Right hindlimb (tissue), 1 donor: ENCODE measurements at regions not wholly inside any gene's neighbourhood (a gene's known extent, or its start where the extent isn't known, plus 50 kb on each side); places are given as distances from the start of the nearest gene placed in this dataset.
"Not testable (repeated sequence)": the region's sequence is repeated elsewhere in the genome, so short reads cannot be mapped to it uniquely, and the experiment has no call there.

Experiments
- DNase-seq: peaks from one replicate; pipeline ENCODE4 v3.0.0-alpha.2; 2018

DNA sequence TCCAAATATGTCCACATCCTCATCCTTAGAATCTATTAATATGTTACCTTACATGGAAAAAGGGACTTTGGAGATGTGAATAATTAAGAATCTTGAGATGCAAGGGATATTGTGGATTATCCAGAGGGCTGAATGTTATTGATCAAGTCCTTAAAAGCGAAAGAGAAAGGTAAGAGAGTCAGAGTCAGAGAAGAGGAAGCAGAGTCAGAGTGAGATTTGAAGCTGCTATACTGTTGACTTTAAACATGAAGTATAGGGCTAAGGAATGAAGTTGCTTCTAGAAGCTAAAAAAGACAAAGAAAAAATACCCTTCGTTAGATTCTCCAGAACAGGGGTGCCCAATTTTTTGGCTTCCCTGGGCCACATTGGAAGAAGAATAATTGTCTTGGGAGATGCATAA is 627.2 kb upstream of the SLITRK6 start:
- no peak for DNase-seq

DNA sequence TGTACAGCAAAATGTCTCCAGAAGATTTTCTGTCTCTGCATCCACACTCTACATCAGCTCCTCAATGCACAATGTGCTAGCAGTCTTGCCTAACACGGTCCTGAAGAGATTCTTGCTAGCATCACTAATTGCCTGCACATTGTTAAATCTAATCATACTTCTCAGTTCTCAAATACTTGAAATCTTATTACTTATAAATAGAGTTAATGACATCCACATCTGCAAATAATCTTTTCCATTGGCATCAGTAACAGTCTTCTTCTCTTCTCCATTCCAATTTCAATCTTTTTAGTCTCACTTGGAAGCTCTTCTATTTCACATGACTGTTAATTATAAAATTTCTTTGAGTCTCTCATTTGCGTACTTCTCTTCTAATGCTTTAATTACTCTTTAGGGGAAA is 630.5 kb upstream of the SLITRK6 start:
- no peak for DNase-seq

DNA sequence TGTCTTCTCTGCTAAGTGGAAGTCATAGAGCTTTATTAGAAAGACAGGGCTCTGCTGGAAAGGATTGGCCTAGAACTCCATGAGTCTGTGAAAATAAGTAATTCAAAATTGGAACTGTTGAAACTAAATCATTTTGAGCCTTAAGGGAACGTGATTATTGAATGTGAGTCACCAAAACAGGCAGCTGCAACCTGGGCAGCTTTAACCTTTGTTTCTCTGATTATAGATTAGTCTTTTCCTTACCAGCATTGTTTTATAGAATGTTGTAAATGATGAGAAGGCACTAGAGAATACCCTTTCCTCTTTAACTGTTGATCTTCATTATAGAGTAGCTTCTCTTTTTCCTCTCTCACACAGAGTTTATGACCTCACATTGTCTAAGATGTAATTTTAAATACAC is 638.8 kb upstream of the SLITRK6 start:
- DNase-seq: no peak

DNA sequence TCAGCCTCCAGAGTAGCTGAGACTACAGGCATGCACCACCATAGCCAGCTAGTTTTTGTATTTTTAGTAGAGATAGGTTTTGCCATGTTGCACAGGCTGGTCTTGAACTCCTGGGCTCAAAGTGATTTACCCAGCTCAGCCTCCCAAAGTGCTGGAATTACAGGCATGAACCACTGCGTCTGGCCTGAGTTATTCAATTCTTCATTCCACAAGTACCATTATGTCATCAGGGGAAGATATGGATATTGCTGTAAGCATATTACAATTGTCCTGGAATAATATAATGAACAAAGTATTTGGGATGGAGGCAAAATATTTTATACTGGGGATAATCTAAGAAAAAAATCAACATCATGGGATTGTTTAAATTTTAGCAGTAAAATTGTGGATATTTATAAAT is 646.0 kb upstream of the SLITRK6 start:
- DNase-seq: no peak

DNA sequence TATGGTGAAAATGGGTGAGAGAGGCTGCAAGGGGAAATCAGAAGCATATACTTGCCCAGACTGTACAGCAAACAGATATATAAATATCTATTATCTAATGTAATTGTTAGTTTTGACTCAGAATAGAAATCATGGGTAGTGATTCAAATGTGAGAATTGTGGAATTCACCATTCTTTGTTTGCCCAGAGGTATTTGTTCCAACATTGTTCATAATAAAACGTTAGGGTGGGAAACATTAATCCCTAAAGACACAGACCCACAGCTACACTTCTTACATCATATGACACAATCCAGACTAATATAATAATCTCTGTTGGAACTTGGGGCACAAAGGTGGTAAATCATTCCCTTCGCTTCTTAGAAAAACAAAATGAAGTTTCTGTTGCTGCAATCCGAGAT is 646.5 kb upstream of the SLITRK6 start:
- DNase-seq: no peak

DNA sequence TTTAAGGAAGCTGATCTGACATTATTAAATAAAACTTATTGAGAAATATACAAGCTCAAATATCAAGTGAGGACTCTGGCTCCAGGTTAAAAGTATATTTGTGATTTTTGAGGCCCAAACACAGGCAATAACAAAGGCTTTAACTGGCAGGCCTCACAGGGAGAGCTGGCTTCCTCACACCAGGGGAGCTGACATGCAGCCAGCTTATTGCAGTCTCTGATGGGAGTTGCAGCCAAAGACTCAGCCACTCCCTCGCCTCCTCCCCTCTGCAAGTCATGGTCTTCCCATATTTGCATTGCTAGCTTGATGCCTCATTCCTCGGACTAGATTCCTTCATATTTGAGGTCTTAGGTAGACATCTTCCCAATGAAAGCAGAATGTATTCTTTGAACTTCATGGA is 647.1 kb upstream of the SLITRK6 start:
- peak; percentile 28 for DNase-seq

DNA sequence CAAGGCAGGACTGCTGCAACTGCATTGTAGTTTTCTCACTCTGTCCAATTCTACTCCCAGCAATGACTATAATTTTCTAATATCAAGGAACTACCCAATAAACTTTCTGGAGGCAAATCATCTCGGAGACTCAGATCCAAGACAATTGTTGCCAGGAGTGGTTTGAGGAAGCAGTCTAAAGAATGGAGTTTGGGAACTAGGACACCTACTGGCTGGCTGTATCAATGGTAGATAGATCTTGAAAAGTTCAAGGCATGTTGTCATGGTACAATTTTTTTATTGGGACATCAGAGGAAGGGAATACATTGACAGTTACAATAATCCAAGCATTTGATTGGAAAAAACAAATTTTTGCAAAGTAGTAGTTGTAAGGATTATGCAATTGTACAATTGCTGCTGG is 648.3 kb upstream of the SLITRK6 start:
- DNase-seq: no peak

DNA sequence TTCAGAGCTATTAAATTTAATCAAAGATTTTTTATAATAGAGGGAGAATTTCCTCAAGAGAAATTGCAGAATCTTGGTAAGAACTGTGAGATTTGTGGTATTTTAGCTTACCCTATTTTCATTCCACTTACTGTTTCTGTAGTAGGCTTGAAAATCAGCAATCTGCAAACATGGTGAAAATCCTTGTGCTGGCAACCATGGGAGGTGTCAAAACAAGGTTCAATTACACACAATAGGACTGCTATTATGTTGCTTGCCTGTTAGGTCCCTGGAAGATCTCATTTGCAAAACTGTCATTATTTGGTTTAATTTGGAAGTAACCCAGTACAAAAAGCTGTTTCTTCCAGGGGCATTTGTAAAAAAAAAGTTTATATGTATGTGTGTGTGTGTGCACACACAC is 662.8 kb upstream of the SLITRK6 start:
- DNase-seq: no peak

DNA sequence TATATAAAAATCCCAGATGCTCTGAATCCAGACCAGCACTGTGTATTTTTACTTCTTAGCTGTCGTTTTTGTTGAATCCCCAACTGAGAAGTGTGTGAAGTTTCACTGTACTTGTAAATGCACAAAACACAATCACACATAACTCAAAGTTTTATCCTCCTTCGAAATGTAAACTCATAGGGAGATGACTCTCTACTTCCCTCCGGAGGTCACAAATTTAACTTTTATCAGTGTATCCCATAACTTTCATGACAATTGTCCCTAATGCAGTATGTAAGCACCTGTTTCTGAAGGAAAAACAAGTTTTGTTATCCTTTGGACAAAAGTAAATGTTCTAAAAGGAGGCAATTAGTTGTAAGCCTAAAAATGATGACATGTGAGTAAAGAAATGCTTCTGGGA is 665.0 kb upstream of the SLITRK6 start:
- no peak for DNase-seq

DNA sequence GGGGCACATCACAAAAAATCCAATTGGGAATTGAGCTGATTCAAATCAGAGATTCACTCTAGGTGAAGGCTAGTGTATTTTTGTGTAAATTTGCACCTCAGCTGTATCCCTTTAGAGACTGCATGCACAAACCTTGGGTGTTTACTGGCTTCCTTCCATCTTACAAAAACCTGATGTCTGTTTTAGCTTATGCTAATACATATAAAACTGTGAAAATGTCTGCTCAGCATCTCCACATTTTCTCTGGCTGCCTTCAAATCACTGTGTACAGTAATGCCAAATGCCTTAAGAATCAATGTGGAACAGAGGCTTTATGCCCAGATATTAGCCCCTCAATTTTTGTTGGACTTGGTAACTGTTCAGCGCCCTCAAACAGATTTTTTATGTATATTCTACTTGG is 675.8 kb upstream of the SLITRK6 start:
- DNase-seq: no peak

DNA sequence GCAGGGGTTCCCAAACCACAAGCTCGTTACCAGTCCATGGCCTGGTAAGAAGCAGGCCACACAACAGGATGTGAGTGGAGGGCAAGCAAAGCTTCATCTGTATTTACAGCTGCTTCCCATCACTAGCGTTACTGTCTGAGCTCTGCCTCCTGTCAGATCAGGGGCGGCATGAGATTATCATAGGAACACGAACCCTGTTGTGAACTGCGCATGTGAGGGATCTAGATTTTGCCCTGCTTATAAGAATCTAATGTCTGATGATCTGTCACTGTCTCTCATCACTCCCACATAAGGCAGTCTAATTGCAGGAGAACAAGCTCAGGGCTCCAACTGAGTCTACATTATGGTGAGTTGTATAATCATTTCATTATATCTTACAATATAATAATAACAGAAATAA is 677.4 kb upstream of the SLITRK6 start:
- DNase-seq: no peak

DNA sequence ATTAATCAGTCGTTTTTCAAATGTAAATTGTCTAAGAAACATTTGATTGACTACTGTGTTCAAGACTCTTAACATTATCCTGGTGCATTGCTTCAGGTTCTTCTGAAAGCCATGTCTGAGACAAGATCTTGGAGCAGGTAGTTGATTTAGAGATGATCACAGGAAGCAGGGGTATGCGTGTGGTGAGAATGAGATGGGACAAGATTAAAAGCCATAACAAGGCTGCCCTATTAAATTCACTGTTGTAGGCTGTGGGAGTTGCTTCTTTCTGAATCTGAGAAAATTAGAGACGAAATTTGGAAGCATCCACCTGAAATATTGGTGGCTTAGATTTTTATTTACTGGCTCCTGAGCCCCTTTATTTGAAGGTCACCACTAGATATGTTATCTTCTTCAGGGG is 687.4 kb upstream of the SLITRK6 start:
- DNase-seq: no peak

DNA sequence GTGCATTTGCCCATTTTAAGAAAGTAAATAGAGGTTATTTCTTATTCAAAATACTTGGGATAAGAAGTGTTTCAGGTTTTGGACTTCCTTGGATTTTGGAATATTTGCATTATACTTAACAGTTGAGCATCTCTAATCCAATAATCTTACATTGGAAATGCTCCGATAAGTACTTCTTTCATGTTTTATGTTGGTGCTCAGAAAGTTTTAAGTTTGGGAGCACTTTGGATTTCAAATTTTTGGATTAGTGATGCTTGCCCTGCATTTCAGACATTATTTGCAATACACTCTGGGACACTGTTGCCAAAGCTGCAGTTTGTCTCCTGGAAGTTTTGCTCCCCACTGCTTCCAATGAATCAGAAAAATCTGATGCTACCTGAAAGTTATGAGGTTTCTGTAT is 691.9 kb upstream of the SLITRK6 start:
- DNase-seq: no peak

DNA sequence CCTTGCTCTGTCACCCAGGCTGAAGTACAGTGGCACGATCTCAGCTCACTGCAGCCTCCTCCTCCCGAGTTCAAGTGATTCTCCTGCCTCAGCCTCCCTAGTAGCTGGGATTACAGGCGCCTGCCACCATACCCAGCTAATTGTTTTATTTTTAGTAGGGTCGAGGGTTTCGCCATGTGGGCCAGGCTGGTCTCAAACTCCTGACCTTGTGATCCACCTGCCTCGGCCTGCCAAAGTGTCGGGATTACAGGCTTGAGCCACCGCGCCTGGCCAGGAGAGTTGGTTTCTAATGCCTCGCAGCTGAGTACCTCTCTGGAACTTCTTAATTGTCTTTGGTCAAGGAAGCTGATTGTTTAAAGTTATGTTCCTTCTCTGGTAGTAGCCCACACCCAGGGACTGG is 702.7 kb upstream of the SLITRK6 start:
- DNase-seq: not testable (repeated sequence)

DNA sequence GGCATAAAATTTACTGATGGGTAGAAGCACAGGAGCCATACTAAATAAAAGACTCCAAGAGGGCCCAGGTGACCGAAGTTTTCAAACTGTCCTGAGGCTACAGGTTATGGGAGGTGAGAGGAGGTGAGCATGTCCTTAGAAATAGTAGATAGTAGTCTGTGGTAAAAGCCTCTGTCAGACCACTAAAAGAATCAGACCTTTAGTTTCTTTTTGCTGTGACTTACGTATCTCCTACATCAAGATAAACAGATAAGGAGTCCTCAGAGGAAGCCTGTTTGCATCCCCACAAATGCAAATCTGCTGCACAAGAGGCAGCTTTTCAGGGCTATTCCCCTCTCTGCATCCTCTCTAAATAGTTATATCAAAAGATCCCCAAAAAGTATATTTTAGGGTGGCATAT is 711.6 kb upstream of the SLITRK6 start:
- no peak for DNase-seq

DNA sequence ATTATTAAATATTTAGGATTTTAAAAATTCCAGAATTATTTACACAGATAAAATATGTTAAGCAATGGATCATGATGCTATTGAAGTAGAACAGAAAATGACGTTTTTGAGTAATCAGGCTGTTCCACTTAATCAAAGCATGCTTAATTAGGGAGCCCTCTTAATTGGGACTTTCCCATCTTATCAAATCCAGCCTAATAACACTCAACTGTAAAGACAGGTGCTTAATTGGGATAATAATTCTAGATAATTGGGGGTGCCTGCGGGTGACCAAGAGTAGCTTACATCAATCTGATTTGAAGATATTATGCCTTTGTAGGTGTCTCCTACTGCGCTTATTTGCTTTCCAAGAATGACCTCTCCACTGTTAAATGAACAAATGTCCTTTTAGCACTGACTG is 742.2 kb upstream of the SLITRK6 start:
- no peak for DNase-seq

DNA sequence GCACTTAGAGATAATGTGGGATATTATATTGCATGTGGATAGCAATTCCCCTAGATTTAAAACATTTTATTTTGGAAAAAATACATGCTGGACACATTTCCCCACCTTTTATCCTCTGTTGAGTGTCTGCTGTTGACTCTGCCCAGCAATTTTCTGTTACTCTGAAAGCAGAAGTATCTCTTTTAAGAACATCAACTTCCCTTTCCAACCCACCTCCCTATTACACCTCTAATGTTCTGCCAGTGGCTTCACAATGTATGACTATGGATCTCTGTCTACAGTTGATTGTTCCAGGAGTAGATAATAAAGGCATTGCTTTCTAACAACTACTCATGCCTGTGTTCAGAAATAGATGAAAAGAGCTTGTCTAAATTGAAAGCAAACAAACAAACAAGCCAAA is 754.8 kb upstream of the SLITRK6 start:
- DNase-seq: no peak

DNA sequence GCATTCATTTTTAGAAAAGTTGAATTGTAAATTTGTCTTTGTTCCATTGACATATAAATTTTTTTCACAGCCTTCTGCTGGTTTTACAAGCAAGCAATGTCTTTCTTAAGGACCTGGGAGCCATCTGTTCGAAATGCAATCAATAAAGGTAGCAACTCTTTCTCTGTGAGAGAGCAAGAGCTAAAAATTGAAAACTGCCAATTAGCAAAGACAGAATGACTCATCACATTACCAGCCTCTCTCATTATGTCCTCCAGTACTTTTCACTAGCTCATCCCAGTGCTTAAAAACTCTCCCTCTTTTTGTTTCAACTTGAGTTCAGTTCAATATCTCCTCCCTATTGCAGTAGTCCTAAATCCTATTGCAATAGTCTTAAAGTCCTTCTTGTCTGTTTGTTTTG is 760.7 kb upstream of the SLITRK6 start:
- DNase-seq: no peak

DNA sequence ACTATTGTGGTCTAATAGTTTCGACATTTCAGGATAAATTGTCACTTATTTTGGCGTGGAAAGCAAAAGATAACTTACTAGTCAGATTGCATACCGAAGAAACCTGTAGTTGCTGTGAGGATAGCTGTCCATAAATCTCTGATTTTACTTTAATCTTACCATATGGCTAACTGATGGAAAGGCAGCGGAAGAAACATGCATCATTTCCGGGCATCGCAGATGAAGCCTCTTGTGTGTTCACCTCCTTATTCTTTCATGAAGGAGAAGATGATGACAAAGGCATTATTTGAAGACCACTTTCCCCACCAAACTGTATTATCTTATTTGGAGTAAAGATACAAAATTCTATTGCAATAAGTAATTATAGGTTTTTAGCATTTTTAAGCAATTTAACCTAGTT is 763.6 kb upstream of the SLITRK6 start:
- DNase-seq: no peak

DNA sequence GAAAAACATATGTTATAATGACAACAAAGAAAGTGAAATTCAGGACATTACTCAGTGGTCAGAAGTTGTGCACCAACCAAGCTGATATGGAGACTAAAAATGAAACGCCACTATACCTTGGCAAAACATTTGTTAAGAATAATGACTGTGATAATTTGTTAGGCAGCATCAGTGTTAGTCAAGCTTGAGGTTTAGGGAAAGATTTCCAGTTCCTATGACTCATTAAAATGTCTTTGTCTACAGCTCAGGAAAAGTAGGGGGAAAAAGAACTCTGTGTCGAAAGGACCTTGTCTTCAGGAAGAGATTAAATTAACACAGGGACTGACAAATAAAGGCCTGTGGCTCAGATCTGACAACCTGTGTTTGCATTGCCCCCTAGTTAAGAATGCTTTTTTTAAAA is 764.1 kb upstream of the SLITRK6 start:
- DNase-seq: no peak

DNA sequence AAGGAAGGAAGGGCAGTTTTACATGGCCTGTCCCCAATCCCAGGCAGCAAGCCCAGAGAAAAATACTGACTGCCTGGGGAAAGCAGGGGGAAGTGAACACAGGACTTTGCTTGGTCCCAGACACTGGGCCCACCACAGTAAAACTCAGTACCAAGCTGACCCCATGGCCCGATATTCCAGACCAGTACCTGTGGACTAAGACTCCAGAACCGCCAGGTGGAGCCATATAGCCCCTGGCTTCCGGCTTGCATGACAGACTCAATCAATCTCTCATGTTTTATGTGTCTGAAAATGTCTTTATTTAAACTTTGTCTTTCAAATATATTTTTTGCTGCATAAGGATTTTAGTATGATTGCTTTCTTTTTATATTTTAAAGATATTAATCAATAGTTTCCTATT is 767.9 kb upstream of the SLITRK6 start:
- DNase-seq: no peak

DNA sequence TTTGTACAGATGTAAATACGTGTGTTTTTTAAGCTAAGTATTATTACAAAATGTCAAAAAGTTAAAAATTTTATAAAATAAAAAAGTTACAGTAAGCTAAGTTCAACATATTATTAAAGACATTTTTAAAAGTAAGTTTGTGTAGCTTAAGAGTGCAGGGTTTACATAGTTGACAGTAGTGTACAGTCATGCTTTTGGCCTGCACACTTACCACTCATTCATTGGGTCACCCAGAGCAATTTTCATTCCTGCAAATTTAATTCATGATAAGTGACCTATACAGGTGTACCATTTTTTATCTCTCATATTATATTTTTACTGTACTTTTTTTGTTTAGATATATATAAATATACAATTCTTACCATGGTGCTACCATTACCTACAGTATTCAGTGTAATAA is 769.9 kb upstream of the SLITRK6 start:
- DNase-seq: no peak

DNA sequence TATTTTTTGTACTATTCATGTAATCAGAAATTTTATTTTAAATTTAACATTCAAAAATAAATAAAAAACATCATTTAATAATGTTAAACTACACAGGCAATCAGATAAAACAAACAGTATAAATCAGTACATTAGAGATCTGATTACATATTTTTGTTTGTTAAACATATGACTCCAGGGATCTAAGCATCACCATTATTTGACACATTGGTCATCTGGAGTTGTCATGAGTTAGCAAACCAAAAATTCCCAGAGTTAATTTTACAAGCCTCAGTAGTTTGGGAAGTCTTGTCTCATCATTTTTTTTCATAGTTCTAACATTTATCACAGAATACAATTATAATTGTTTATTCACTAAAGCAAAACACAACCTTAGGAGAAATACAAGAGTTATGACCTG is 770.8 kb upstream of the SLITRK6 start:
- no peak for DNase-seq

DNA sequence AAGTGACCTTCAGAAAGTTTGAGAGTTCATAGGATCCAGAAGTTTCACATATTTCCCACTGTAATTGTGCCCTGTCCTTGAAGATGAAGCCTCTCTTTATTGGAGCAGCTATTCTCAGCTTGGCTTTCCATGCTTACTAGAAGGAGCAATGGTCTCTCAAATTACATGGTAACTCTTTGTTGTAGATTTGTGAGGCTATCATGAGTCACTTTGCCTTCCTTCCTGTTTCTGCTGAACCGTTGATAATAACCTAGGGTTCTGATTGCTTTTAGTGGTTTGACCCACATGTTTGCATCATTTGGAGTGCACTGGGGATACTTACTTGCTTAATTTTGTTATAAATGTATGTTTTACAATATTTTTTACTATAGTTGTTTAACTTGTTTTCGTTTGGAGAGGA is 772.9 kb upstream of the SLITRK6 start:
- DNase-seq: no peak

DNA sequence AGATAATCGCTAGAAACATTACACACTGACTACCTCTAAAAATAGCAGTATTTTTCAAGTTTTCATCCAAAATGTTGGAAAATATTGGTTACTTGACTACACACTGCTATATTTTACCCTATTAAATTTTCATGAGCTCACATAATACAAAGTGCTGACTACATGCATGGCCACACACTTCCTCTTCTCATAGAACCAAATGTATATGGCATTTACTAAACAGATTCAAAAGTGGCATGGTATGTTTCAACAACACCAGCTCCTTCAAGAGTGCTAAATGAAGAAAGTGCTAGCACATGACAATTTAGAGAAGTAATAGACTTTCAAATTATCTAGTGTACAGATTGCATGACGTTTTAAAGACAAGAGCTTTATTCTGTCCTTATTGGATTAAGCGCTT is 780.4 kb upstream of the SLITRK6 start:
- DNase-seq: no peak

DNA sequence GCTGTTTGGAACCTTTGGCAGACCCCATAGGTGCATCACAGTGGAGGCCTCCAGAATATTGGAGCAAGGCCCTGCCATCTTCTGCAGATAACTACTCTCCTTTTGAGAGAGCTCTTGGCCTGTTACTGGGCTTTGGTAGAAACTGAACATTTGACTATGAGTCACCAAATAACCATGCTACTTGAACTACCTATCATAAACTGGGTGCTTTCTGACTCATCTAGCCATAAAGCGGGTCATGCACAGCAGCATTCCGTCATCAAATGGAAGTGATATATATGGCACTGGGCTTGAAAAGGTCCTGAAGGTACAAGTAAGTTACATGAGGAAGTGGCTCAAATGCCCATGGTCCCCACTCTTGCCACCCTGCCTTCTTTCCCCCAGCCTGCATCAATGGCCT is 782.5 kb upstream of the SLITRK6 start:
- no peak for DNase-seq

DNA sequence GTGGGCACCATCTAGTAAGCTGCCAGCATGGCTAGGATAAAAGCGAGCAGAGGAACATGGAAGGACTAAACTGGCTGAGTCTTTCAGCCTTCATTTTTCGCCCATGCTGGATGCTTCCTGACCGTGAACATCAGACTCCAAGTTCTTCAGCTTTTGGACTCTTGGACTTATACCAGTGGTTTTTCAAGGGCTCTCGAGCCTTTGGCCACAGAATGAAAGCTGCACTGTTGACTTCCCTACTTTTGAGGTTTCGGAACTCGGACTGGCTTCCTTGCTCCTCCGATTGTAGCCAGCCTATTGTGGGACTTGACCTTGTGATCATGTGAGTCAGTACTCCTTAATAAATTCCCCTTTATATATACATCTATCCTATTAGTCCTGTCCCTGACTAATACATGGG is 785.1 kb upstream of the SLITRK6 start:
- no peak for DNase-seq
